GM21717 (cell line): ENCODE measurements at regions not wholly inside any gene's neighbourhood (a gene's known extent, or its start where the extent isn't known, plus 50 kb on each side); places are given as distances from the start of the nearest gene placed in this dataset.

Source experiments
- ATAC-seq: cut with Tn5 transposase; IDR thresholded peaks from one replicate; pipeline ENCODE4 v1.9.1; 2021; ENCODE audit warnings: mild to moderate bottlenecking, moderate library complexity; ENCODE audit not compliant: unreplicated experiment

DNA sequence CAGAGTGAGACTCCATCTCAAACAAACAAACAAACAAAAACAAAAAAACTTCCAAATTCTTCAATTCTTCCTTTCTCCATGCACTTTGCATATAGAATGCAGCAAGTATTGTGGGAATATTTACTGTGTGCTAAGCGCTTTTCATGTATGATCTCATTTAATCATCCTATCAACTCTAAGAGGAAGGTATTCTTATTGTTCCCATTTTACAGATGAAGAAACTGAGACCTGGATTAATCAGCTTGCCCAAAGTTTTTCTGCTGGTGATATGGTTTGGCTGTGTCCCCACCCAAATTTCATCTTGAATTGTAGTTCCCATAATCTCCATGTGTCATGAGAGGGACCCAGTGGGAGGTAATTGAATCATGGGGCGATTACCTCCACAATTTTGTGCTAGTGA, 56.6 kb upstream of the KCNG1 start:
- ATAC-seq: no peak

DNA sequence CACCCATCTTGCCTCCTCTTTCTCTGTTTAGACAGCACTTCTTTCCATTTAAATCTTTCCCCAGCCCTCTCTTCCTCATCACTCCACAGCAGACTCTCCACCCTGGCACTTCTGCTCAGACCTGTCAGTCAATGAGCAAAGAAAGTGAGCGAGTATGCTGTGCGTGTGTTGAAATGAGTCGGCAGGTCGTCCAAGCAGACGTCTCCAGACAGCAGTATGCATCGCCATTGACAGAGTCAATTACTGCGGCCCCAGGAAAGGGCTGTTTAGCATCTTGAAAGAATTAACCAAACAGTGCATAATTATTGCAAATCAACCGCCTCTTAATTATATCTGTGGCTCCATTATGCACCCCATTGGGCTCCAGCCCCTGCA, 54.8 kb upstream of the KCNG1 start:
- ATAC-seq: no peak

GRCh38 chr20:51076786-51077685, 54.1 kb upstream of the KCNG1 start:
- ATAC-seq: no peak

DNA sequence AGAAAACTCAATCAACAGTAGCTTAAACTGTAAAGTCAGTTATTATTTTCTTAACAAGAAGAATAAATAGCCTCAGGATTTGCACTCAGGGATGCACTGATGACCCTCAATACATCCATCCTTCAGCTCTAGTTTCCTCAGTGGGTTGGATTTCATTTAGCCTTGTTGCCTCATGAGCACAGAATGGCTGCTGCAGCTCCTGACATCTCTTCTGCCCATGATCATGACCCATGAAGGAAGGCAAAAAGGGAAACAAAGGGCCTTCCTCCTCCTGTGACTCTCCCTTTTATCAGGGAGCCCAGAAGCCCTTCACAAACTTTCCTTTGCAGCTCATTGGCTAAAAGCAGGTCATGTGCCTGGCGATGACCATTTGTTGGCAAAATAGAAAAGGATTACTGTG, 51.2 kb upstream of the KCNG1 start:
- no peak for ATAC-seq
